GM23248 (cell line): ENCODE measurements at regions not wholly inside any gene's neighbourhood (a gene's known extent, or its start where the extent isn't known, plus 50 kb on each side); places are given as distances from the start of the nearest gene placed in this dataset.

Source experiments
- EZH2 ChIP-seq: fragments of 200-600 bp; sonication (generic); IDR thresholded peaks from 2 replicates; pipeline ENCODE4 v1.6.1; 2018; ENCODE audit warnings: antibody characterized with exemption, mild to moderate bottlenecking; ENCODE audit not compliant: insufficient read depth, poor library complexity, severe bottlenecking
- EZH2phosphoT487 ChIP-seq: fragments of 200-600 bp; sonication (generic); IDR thresholded peaks from 2 replicates; pipeline ENCODE4 v1.6.1; 2018; ENCODE audit warnings: antibody characterized with exemption, moderate library complexity, mild to moderate bottlenecking, low read depth; ENCODE audit not compliant: insufficient read depth

GRCh38 chr1:91071838-91072237, 50.0 kb upstream of the ZNF644 start:
- TF ChIP-seq EZH2 (no peak), EZH2phosphoT487 (no peak)
